B cell (primary cell): ENCODE measurements at regions not wholly inside any gene's neighbourhood (a gene's known extent, or its start where the extent isn't known, plus 50 kb on each side); places are given as distances from the start of the nearest gene placed in this dataset.

Experiments used
- ATAC-seq: fragments of 200-7000 bp; cut with Tn5 transposase; one replicate; pipeline ENCODE4 v1.10.0; 2021; ENCODE audit warnings: low read depth, mild to moderate bottlenecking, moderate number of reproducible peaks, moderate library complexity
- CTCF ChIA-PET: fragments of 350-600 bp; sonication (Branson Sonifier 250); formaldehyde crosslinking; loops from one replicate; lab custom pipeline; 2021; ENCODE audit warnings: antibody characterized with exemption, inconsistent platforms; lab: Charles Lee
- POLR2A ChIA-PET: fragments of 350-600 bp; sonication (Branson Sonifier 250); formaldehyde crosslinking; loops from one replicate; lab custom pipeline; 2021; ENCODE audit warnings: antibody characterized with exemption; lab: Charles Lee
- DNase-seq: peaks from one replicate; pipeline ENCODE4 v3.0.0; 2013
- H2AFZ ChIP-seq: 2 replicates; pipeline ENCODE4 v1.6.1; 2012; ENCODE audit warnings: mild to moderate bottlenecking, low read depth, low read length; ENCODE audit not compliant: insufficient read depth, poor library complexity, severe bottlenecking
- H3K27ac ChIP-seq, 2 donors: 1 replicate in 1 of 2; 2 replicates in 1 of 2; pipeline ENCODE4 v1.5.1; 2012 to 2013; ENCODE audit warnings: low read length in 2 of 2, mild to moderate bottlenecking in 2 of 2, moderate library complexity in 1 of 2
- H3K27me3 ChIP-seq, 4 experiments: fragments of 200-600 bp in 1 of 4; sonication (generic) in 1 of 4; replicated peaks in 1 of 4; 1 replicate in 2 of 4; 2 replicates in 2 of 4; pipeline versions ENCODE4 v1.6.1 to v1.7.0; 2013 to 2016; ENCODE audit warnings: low read length in 3 of 4, mild to moderate bottlenecking in 2 of 4, mixed read lengths in 1 of 4, moderate library complexity in 1 of 4; ENCODE audit not compliant: insufficient read depth in 4 of 4, control insufficient read depth in 3 of 4; ENCODE audit errors: control extremely low read depth in 1 of 4
- H3K36me3 ChIP-seq, 2 experiments: replicated peaks in 1 of 2; 1 replicate in 1 of 2; 2 replicates in 1 of 2; pipeline versions ENCODE4 v1.6.1 to v1.7.1; 2013; ENCODE audit warnings: low read length in 1 of 2; ENCODE audit not compliant: insufficient read depth in 2 of 2, control insufficient read depth in 1 of 2; ENCODE audit errors: control extremely low read depth in 1 of 2, extremely low read depth in 1 of 2
- H3K4me1 ChIP-seq, 2 donors: fragments of 200-600 bp in 1 of 2; sonication (generic) in 1 of 2; 1 replicate in 1 of 2; 2 replicates in 1 of 2; pipeline versions ENCODE4 v1.5.1 to v1.6.1; 2013 to 2017; ENCODE audit warnings: low read length in 2 of 2; ENCODE audit not compliant: control insufficient read depth in 2 of 2, insufficient read depth in 2 of 2
- H3K4me2 ChIP-seq: replicated peaks from 2 replicates; pipeline ENCODE3; 2012; ENCODE audit warnings: mild to moderate bottlenecking, low read depth, low read length; ENCODE audit not compliant: poor library complexity, severe bottlenecking
- H3K4me3 ChIP-seq, 5 experiments: fragments of 200-600 bp in 1 of 5; sonication (generic) in 1 of 5; 1 replicate in 3 of 5; 2 replicates in 2 of 5; pipeline versions ENCODE4 v1.5.1 to v1.7.0; 2011 to 2016; ENCODE audit warnings: low read length in 4 of 5, mild to moderate bottlenecking in 4 of 5, low read depth in 2 of 5, control low read depth in 1 of 5, moderate library complexity in 1 of 5; ENCODE audit not compliant: insufficient read depth in 1 of 5; ENCODE audit errors: control extremely low read depth in 1 of 5, extremely low read depth in 1 of 5
- H3K79me2 ChIP-seq: fragments of 200-600 bp; sonication (generic); one replicate; pipeline ENCODE4 v1.6.0; 2016; ENCODE audit warnings: low read length; ENCODE audit not compliant: control insufficient read depth, insufficient read depth
- H3K9ac ChIP-seq: fragments of 200-600 bp; sonication (generic); 2 replicates; pipeline ENCODE4 v1.6.1; 2017; ENCODE audit warnings: mild to moderate bottlenecking, low read length, moderate library complexity
- H3K9me3 ChIP-seq, 3 donors: one replicate each; pipeline versions ENCODE4 v1.6.1 to v1.7.1; 2013; ENCODE audit warnings: low read length in 2 of 3; ENCODE audit not compliant: control insufficient read depth in 2 of 3, insufficient read depth in 1 of 3; ENCODE audit errors: control extremely low read depth in 1 of 3
- H4K20me1 ChIP-seq: 2 replicates; pipeline ENCODE4 v1.6.0; 2012; ENCODE audit warnings: mild to moderate bottlenecking, low read length; ENCODE audit not compliant: insufficient read depth, control insufficient read depth, poor library complexity, severe bottlenecking
- H3K27ac Mint-ChIP-seq: one replicate; pipeline ENCODE4 v1.8.0; 2021; ENCODE audit warnings: mixed read lengths
- H3K27me3 Mint-ChIP-seq: one replicate; pipeline ENCODE4 v1.8.0; 2021; ENCODE audit warnings: mixed read lengths
- H3K4me1 Mint-ChIP-seq: one replicate; pipeline ENCODE4 v1.8.0; 2021; ENCODE audit warnings: mixed read lengths
- H3K4me3 Mint-ChIP-seq: one replicate; pipeline ENCODE4 v1.8.0; 2021; ENCODE audit warnings: mixed read lengths
- H3K9me3 Mint-ChIP-seq: one replicate; pipeline ENCODE4 v1.8.0; 2022; ENCODE audit warnings: mixed read lengths; ENCODE audit not compliant: insufficient read depth
- EZH2 ChIP-seq: IDR thresholded peaks from 2 replicates; pipeline ENCODE4 v1.6.1; 2012; ENCODE audit warnings: borderline replicate concordance, low read depth, mild to moderate bottlenecking, moderate library complexity, low read length; ENCODE audit not compliant: insufficient read depth, poor library complexity, severe bottlenecking
- WGBS: methylation state at CpG from one replicate; pipeline ENCODE4 v1.1.5; 2013; ENCODE audit warnings: missing lambda C conversion rate; ENCODE audit not compliant: insufficient coverage; 5-methylcytosine and 5-hydroxymethylcytosine counted together
- intact Hi-C: fragments of 100-400 bp; cut with micrococcal nuclease; formaldehyde crosslinking; loops from one replicate; pipeline ENCODE4 v1.10.0; 2022
- TF ChIP-seq, protein P1 (sequence below): fragments of 200-600 bp; IDR thresholded peaks from one replicate; pipeline ENCODE4 v1.8.0; 2022; ENCODE audit warnings: antibody characterized with exemption, mild to moderate bottlenecking

DNA sequence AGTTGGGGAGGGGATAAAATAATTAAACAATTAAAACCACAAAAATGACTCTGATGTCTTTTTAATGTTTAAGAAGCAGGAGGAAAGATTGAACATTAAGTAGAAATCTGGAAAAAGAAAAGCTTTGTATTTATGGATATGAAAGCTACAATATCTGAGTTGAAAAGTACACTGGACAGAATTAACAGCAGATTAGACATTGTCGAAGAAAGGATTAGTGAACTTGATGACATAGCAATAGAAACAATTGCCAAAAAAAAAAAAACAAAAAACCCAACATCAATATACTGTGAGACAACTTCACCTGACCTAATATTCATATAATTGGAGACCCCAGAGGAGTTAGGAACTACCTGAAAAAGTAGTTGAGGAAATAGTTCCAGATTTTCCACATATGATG, 289.5 kb upstream of the RGS6 start:
- peaks cover 5% of the 10 kb centered on the region for H3K9me3 Mint-ChIP-seq
- ATAC-seq, result no peak
- H3K27me3 Mint-ChIP-seq, result no peaks in the 10 kb centered on the region

DNA sequence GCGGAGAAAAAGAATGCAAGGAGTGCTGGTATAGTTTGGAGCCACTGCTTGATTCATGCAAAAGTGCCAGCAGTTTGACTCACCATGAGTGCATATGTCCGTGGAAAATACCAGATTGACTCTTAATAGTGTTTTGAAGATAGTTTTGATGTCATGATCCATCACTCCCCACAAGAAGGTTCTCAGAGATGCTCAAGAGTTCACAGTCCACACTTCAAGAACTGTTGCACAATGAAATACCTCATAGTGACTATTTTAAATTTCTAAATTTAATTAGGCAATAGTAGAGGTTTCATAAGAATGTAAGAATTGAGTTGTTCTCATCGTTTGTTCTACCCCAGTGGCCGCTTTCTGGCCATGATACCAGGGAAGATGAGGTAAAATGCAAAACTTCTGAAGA, 286.6 kb upstream of the RGS6 start:
- Histone ChIP-seq H3K27me3 (no peaks in the 10 kb centered on the region), H3K4me1 (no peaks in the 10 kb centered on the region), H3K4me2 (no peak overlapping the region), H4K20me1 (no peaks in the 10 kb centered on the region), H3K79me2 (no peaks in the 10 kb centered on the region), H3K9ac (no peak overlapping the region), H3K9me3 (peaks cover 0 to 11% (median 10%) of the 10 kb centered on the region in 3 donors), H3K36me3 (peaks cover 0 to 11% of the 10 kb centered on the region in 2 experiments), H3K27ac (no peak overlapping the region), H3K4me3 (no peak overlapping the region), H2AFZ (no peak overlapping the region)
- H3K27ac Mint-ChIP-seq, result no peak overlapping the region
- no peak for DNase-seq
- no peak overlapping the region for H3K4me3 Mint-ChIP-seq
- WGBS, result 100% methylated on average over 3 of the region's 4 CpGs
- ChIA-PET POLR2A (no interaction called here), CTCF (no interaction called here)
- H3K9me3 Mint-ChIP-seq, result peaks cover 5% of the 10 kb centered on the region
- intact Hi-C loops, result no loop called here
- TF ChIP-seq, protein P1, sequence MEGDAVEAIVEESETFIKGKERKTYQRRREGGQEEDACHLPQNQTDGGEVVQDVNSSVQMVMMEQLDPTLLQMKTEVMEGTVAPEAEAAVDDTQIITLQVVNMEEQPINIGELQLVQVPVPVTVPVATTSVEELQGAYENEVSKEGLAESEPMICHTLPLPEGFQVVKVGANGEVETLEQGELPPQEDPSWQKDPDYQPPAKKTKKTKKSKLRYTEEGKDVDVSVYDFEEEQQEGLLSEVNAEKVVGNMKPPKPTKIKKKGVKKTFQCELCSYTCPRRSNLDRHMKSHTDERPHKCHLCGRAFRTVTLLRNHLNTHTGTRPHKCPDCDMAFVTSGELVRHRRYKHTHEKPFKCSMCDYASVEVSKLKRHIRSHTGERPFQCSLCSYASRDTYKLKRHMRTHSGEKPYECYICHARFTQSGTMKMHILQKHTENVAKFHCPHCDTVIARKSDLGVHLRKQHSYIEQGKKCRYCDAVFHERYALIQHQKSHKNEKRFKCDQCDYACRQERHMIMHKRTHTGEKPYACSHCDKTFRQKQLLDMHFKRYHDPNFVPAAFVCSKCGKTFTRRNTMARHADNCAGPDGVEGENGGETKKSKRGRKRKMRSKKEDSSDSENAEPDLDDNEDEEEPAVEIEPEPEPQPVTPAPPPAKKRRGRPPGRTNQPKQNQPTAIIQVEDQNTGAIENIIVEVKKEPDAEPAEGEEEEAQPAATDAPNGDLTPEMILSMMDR, result no peak
- no peak for TF ChIP-seq EZH2
- ATAC-seq, result no peak
- H3K4me1 Mint-ChIP-seq, result no peaks in the 10 kb centered on the region
- H3K27me3 Mint-ChIP-seq, result no peaks in the 10 kb centered on the region

More for the DNA sequence above, 289.5 kb upstream of the RGS6 start:
- H4K20me1 ChIP-seq, result no peaks in the 10 kb centered on the region
- H3K4me2 ChIP-seq, result no peak overlapping the region
- peaks cover 0 to 6% of the 10 kb centered on the region in 2 experiments for H3K36me3 ChIP-seq
- no peak overlapping the region for H3K4me3 ChIP-seq
- CTCF ChIA-PET, result no interaction called here
- no CpG with 5 or more reads among the region's 1 CpG for WGBS
- no peak overlapping the region for H3K27ac ChIP-seq
- no peak for DNase-seq
- no peaks in the 10 kb centered on the region for H3K79me2 ChIP-seq
- no peak overlapping the region for H3K4me3 Mint-ChIP-seq
- no peak overlapping the region for H2AFZ ChIP-seq
- intact Hi-C loops, result no loop called here
- TF ChIP-seq EZH2, result no peak
- TF ChIP-seq, protein P1, result no peak
- H3K4me1 ChIP-seq, result no peaks in the 10 kb centered on the region
- POLR2A ChIA-PET, result no interaction called here
- no peak overlapping the region for H3K27ac Mint-ChIP-seq
- H3K27me3 ChIP-seq, result no peaks in the 10 kb centered on the region
- H3K9me3 ChIP-seq, result peaks cover 0 to 13% (median 10%) of the 10 kb centered on the region in 3 donors
- no peaks in the 10 kb centered on the region for H3K4me1 Mint-ChIP-seq
- no peak overlapping the region for H3K9ac ChIP-seq
